Keratinocyte (primary cell): ENCODE measurements at regions not wholly inside any gene's neighbourhood (a gene's known extent, or its start where the extent isn't known, plus 50 kb on each side); places are given as distances from the start of the nearest gene placed in this dataset.

Experiments used
- DNase-seq: peaks from one replicate; pipeline ENCODE4 v3.0.0-alpha.2; 2011; ENCODE audit warnings: low read depth, missing footprints, low spot score
- FAIRE-seq: peaks from 2 replicates; lab custom pipeline; 2011; peaks lifted over from hg19 to GRCh38; lab: Jason Lieb, UNC
- H2AFZ ChIP-seq: 2 replicates; pipeline ENCODE4 v1.6.0; 2012; ENCODE audit warnings: low read length, control low read depth, inconsistent platforms; ENCODE audit not compliant: control insufficient read depth
- H3K27ac ChIP-seq: 2 replicates; pipeline ENCODE4 v1.5.1; 2011; ENCODE audit warnings: low read length; ENCODE audit not compliant: control insufficient read depth, insufficient read depth
- H3K27me3 ChIP-seq: 3 replicates; pipeline ENCODE4 v1.6.0; 2011; ENCODE audit warnings: low read length; ENCODE audit not compliant: control insufficient read depth, insufficient read depth; ENCODE audit errors: extremely low read depth
- H3K36me3 ChIP-seq, 2 experiments: 2 replicates in 1 of 2; 3 replicates in 1 of 2; pipeline ENCODE4 v1.5.1; 2011; ENCODE audit warnings: low read length in 2 of 2, mild to moderate bottlenecking in 1 of 2; ENCODE audit not compliant: control insufficient read depth in 2 of 2, insufficient read depth in 2 of 2; ENCODE audit errors: extremely low read depth in 1 of 2
- H3K4me1 ChIP-seq: 3 replicates; pipeline ENCODE4 v1.5.1; 2011; ENCODE audit warnings: low read length; ENCODE audit not compliant: control insufficient read depth, insufficient read depth; ENCODE audit errors: extremely low read depth
- H3K4me2 ChIP-seq: 3 replicates; pipeline ENCODE4 v1.6.0; 2011; ENCODE audit warnings: low read depth, low read length; ENCODE audit not compliant: control insufficient read depth, insufficient read depth; ENCODE audit errors: extremely low read depth
- H3K4me3 ChIP-seq, 3 experiments: fragments of 200-600 bp in 1 of 3; sonication (generic) in 1 of 3; 2 replicates in 2 of 3; 3 replicates in 1 of 3; pipeline ENCODE4 v1.5.1; 2011 to 2016; ENCODE audit warnings: low read length in 3 of 3, mild to moderate bottlenecking in 3 of 3, control low read depth in 2 of 3, inconsistent platforms in 1 of 3, low read depth in 1 of 3, mixed read lengths in 1 of 3, mixed run types in 1 of 3, moderate library complexity in 1 of 3; ENCODE audit not compliant: control insufficient read depth in 2 of 3, insufficient read depth in 2 of 3; ENCODE audit errors: extremely low read depth in 1 of 3
- H3K79me2 ChIP-seq: 2 replicates; pipeline ENCODE4 v1.6.0; 2012; ENCODE audit warnings: low read length; ENCODE audit not compliant: control insufficient read depth, insufficient read depth
- H3K9ac ChIP-seq: 3 replicates; pipeline ENCODE4 v1.6.0; 2011; ENCODE audit warnings: low read length; ENCODE audit not compliant: control insufficient read depth, insufficient read depth; ENCODE audit errors: extremely low read depth
- H3K9me1 ChIP-seq: 3 replicates; pipeline ENCODE4 v1.6.0; 2011; ENCODE audit warnings: low read length; ENCODE audit not compliant: control insufficient read depth, insufficient read depth; ENCODE audit errors: extremely low read depth
- H3K9me3 ChIP-seq: 2 replicates; pipeline ENCODE4 v1.5.1; 2012; ENCODE audit warnings: low read depth, low read length; ENCODE audit not compliant: control insufficient read depth
- H4K20me1 ChIP-seq: 3 replicates; pipeline ENCODE4 v1.6.0; 2011; ENCODE audit warnings: low read length; ENCODE audit not compliant: control insufficient read depth, insufficient read depth; ENCODE audit errors: extremely low read depth
- EZH2 ChIP-seq: IDR thresholded peaks from one replicate; pipeline ENCODE4 v1.6.1; 2012; ENCODE audit warnings: inconsistent platforms, mild to moderate bottlenecking, low read length, moderate library complexity
- dilution Hi-C: fragments of 300-500 bp; cut with MboI; formaldehyde crosslinking; loops from one replicate; pipeline ENCODE4 v1.7.0; 2020; ENCODE audit warnings: low sequenced_read_pairs; ENCODE audit not compliant: extremely low pct_ligation_motif_present
- TF ChIP-seq, protein P1 (sequence below), 3 experiments: IDR thresholded peaks in 1 of 3; conservative IDR thresholded peaks in 1 of 3; optimal IDR thresholded peaks in 1 of 3; 2 replicates in 2 of 3; 3 replicates in 1 of 3; pipeline versions ENCODE3 to v1.5.1; 2011; ENCODE audit warnings: low read length in 3 of 3, mild to moderate bottlenecking in 3 of 3, moderate library complexity in 2 of 3, control low read depth in 1 of 3, inconsistent platforms in 1 of 3; ENCODE audit not compliant: insufficient read depth in 2 of 3; ENCODE audit errors: extremely low read depth in 1 of 3

DNA sequence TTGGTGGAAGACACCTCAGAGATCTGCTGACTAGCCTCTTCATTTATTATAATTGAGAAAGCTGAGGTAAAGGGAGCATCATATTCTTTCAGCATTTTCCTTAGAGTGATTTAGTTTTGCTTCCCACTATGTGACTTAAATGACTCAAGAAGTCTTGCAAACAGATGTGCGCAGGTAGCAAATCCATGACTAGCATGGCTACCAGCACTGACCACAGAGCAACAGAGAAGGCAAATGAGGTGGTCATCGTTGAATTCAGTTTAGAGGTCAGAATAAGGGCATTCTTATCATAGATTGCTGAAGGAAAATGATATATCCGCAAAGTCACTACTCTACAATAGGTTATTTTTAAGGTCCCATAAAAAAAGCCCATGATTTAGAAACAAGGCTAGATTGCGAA lies 162.2 kb downstream of the PIK3R1 start:
- FAIRE-seq (no peak), DNase-seq (no peak)
- Histone ChIP-seq H3K36me3 (no peaks in the 10 kb centered on the region), H3K9ac (no peak overlapping the region), H4K20me1 (no peaks in the 10 kb centered on the region), H3K4me3 (no peak overlapping the region), H2AFZ (peak overlapping the region; percentile 8), H3K79me2 (no peaks in the 10 kb centered on the region), H3K4me1 (peaks cover 17% of the 10 kb centered on the region), H3K9me1 (no peaks in the 10 kb centered on the region), H3K4me2 (no peak overlapping the region), H3K9me3 (no peaks in the 10 kb centered on the region), H3K27ac (no peak overlapping the region), H3K27me3 (no peaks in the 10 kb centered on the region)
- TF ChIP-seq, protein P1, sequence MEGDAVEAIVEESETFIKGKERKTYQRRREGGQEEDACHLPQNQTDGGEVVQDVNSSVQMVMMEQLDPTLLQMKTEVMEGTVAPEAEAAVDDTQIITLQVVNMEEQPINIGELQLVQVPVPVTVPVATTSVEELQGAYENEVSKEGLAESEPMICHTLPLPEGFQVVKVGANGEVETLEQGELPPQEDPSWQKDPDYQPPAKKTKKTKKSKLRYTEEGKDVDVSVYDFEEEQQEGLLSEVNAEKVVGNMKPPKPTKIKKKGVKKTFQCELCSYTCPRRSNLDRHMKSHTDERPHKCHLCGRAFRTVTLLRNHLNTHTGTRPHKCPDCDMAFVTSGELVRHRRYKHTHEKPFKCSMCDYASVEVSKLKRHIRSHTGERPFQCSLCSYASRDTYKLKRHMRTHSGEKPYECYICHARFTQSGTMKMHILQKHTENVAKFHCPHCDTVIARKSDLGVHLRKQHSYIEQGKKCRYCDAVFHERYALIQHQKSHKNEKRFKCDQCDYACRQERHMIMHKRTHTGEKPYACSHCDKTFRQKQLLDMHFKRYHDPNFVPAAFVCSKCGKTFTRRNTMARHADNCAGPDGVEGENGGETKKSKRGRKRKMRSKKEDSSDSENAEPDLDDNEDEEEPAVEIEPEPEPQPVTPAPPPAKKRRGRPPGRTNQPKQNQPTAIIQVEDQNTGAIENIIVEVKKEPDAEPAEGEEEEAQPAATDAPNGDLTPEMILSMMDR (optimal IDR thresholded peaks at IDR 0.05 in 1 of 3, IDR thresholded peaks at IDR 0.05 in 1 of 3, conservative IDR thresholded peaks at IDR 0.05 in 1 of 3; ENCODE audit: extremely low read depth in 1 of 3, insufficient read depth in 2 of 3, low read length in 3 of 3): no peak
- TF ChIP-seq EZH2: no peak
- dilution Hi-C loops: no loop called here

DNA sequence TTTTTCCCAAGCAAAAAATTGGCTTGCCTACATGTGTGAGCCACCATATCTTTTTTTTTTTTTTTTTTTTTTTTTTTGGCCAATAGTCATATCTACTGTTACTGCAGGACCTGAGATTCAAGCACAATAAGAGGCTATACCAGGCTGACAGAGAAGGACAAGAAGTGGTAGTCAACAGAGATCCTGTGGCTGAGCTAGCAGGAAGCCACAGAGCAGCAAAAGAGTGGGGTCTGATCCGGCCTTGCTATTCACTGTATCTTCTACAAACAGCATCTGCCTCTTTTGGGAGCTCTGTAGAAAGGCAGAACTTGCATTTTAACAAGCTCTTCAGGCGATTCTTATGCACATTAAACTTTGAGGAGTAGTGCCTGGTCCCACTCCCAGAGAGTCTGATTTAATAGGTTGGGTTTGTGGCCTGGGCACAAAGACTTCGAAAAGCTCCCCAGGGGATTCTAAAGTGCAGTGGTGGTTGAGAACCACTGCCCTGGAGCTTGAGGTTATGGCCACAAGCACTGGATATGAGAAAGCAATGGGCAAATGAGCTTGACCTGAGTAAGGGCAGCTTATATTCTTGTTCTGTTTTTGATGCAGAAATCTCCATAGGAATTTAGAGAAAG lies 162.8 kb downstream of the PIK3R1 start:
- Histone ChIP-seq H3K9me1 (no peaks in the 10 kb centered on the region), H3K27me3 (no peaks in the 10 kb centered on the region), H2AFZ (no peak overlapping the region), H3K79me2 (no peaks in the 10 kb centered on the region), H3K9ac (no peak overlapping the region), H4K20me1 (no peaks in the 10 kb centered on the region), H3K4me3 (no peak overlapping the region), H3K4me1 (peaks cover 21% of the 10 kb centered on the region), H3K9me3 (no peaks in the 10 kb centered on the region), H3K36me3 (no peaks in the 10 kb centered on the region), H3K4me2 (no peak overlapping the region), H3K27ac (no peak overlapping the region)
- dilution Hi-C loops: no loop called here
- TF ChIP-seq, protein P1 (optimal IDR thresholded peaks at IDR 0.05 in 1 of 3, IDR thresholded peaks at IDR 0.05 in 1 of 3, conservative IDR thresholded peaks at IDR 0.05 in 1 of 3; ENCODE audit: extremely low read depth in 1 of 3, insufficient read depth in 2 of 3, low read length in 3 of 3): no peak
- no peak for TF ChIP-seq EZH2
- DNase-seq (no peak), FAIRE-seq (no peak)
